Hindlimb muscle (tissue), 1 donor: ENCODE measurements at regions not wholly inside any gene's neighbourhood (a gene's known extent, or its start where the extent isn't known, plus 50 kb on each side); places are given as distances from the start of the nearest gene placed in this dataset.
A peak's percentile ranks its signal among the peaks of the same experiment; 100 is the strongest.

ENCODE experiments used
- DNase-seq: peaks from one replicate; pipeline ENCODE4 v3.0.0-alpha.2; 2013

DNA sequence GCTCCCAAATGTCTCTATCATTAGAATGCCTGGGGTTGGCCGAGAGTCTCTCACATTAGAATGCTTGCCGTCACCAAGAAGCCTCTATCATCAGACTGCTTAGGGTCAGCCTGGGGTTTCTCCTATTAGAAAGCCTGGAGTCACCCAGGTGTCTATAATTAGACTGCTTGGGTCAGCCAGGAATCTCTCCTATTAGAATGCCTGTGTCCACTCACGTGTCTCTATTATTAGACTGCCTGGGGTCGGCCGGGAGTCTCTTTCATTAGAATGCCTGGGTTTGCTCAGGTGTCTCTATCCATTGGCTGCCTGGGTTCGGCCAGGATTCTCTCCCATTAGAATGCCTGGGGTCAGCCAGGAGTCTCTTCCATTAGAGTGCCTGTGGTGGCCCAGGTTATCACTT lies 1453.1 kb downstream of the UQCRFS1 start:
- DNase-seq: no peak

DNA sequence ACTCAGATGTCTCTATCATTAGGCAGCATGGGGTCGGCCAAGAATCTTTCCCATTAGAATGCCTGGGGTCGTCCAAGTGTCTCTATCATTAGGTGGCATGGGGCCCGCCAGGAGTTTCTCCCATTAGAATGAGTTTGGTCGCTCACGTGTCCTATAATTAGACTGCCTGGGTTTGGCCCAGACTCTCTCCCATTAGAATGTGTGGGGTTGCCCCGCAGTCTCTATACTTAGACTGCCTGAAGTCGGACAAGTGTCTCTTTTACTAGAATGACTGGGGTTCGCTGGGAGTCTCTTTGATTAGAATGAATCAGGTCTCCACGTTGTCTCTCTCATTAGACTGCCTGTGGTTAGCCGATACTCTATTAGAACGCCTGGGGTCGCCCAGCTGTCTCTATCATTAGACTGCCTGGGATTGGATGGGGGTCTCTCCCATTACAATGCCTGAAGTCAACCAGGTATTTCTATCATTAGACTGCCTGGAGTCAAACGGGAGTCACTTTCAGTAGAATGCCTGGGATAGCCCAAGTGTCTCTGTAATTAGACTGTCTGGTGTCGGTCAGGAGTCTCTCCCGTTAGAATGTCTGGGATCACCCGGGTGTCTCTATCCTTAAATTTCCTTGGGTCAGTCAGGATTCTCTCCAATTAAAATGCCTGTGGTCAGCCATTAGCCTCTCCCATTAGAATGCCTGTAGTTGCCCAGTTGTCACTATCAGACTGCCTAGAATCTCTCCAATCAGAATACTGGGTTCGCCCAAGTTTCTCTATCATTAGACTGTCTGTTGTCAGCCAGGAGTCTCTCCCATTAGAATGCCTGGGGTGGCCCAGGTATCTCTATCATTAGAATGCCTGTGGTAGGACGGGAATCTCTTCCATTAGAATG lies 1454.1 kb downstream of the UQCRFS1 start:
- no peak for DNase-seq

DNA sequence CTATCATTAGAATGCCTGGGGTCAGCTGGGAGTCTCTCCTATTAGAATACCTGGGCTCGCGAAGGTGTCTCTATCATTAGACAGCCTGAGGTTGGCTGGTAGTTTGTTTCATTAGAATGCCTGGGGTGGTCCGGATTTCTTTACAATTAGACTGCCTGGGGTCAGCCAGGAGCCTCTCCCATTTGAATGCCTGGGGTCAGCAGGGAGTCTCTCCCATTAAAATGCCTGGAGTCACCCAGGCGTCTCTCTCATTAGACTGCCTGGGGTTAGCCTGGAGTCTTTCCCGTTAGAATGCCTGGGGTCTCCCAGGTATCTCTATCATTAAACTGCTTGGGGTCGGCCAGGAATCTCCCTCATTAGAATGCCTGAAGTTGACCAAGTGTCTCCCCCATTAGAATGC lies 1458.3 kb downstream of the UQCRFS1 start:
- no peak for DNase-seq

DNA sequence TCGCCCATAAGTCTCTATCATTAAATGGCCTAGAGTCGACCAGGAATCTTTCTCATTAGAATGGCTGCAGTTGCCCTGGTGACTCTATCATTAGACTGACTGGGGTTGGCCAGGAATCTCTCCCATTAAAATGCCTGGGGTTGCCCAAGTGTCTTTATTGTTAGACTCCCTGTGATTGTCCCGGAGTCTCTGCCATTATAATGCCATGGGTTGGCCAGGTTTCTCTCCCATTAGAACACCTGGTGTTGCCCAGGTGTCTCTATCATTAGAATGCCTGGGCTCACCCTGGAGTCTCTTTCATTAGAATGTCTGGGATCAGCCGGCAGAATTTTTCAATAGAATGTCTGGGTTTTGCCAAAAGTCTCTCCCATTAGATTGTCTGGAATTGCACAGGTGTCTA lies 1459.3 kb downstream of the UQCRFS1 start:
- no peak for DNase-seq

DNA sequence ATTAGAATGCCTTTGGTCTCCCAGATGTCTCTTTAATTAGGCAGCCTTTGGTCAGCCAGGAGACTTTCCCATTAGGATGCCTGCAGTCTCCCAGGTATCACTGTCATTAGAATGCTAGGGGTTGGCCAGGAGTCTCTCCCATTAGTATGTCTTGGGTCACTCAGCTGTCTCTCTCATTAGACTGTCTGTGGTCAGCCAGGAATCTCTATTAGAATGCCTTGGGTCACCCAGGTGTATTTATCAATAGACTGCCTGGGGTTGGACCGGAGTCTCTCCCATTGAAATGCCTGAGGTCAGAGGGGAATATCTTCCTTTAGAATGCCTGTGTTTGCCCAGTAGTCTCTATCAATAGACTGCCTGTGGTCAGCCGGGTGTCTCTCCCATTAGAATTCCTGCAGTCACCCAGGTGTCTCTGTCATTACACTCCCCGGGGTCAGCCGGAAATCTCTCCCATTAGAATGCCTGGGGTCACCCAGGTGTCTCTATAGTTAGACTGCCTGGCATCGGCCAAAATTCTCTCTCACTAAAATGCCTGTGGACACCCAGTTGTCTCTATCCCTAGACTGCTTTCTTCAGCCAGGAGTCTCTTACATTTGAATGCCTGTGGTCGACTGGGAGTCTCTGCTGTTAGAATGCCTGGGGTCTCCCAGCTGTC lies 1460.3 kb downstream of the UQCRFS1 start:
- DNase-seq: no peak

DNA sequence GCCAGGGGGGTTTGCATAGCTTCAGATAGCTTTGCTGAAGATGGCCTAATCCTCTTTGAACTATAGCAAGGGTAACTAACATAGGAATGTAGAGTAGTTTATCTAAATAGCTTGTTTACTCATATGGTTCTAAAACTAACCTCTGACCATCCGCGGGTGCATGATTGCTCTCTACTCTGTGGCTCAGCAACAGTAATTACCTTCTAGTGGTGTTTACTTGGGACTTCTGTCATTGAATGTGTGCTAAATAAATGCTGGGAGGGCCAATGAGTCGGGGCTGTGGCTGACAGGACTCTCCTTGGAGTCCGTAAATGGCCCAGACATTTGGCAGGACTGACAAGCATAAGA lies 1461.9 kb downstream of the UQCRFS1 start:
- no peak for DNase-seq

DNA sequence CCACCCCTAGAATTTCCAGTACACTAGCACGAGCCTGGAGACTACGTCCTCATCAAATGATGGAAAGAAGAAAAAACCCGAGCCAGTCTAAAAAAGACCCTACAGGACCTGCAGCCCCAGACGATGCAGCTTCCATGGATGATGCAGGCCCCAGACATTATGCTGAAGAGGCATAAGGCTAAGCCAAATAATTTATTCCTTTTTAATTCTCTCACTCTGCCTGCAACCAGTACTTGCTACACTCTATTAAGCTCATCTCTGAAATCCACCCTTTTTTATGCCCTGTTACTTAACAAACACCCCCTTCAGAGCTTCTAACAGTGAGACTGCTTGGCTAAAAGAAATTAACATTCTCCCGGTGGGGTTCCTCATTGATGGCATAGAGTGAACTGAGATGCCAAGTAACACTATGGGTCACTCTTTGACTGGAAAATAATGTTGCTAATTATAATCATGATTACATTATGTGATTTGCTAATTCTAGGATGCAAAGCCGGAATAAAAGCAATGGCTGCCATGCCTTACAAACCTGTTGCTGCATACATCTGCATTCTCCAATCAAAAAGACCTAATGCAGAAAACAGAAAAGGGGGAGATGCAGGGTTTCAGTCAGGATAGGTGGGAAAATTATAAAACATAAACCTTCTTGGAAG lies 1462.4 kb downstream of the UQCRFS1 start:
- DNase-seq: no peak

DNA sequence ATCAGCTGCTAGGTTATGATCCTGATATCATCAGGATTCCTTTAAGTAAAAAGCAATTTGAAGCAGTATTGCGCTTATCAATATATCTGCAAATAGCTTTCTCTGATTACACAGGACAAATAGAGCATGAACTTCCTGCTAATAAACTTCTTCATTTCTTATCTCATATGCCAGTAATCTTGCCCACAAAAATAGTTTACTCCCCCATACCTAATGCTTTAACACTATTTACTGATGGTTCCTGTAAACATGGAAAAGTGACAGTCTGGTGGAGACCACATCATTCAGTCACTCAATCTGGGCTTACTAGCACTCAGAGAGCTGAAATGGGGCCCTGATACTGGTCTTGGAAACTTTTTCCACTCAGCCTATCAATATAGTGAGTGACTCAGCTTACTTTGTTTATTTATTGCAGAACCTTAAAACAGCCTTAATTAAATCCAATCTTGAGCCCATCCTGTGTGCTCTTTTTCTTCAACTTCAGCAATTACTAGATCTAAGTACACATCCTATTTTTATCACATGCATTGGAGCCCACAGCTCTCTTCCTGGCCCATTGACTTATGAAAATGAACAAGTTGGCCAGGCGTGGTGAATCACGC lies 1464.3 kb downstream of the UQCRFS1 start:
- no peak for DNase-seq

DNA sequence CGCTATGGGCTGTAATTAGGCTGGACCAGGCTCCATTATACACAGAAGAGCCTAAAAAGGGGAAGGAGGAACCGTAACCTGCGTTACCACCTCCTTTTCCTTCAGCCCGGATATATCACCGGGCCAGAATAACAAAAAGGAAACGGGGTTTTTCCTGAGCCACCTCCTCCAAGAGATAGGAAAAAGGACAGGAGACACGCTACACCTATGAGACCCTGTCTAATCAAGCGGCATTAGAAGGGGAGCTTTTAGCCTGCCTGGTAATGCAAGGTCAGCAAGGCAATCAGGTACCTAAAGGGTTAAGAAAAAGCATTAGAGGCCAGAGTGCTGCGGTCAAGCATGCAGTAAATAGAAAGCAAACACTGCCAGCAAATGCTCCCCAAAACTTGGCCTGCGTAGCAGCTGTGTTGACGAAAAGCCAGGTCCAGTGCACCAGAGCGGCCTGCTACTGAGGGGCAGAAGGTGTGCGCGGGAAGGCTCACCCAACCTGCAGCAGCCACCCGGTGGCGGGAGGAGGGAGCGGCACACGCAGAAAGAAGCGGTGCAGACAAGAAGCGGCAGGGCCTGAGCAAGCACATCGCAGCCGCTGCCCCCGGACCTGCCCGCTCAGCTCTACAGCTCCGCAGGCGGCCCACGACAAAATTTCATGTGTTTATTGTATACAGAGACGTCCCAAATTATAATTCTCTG lies 1466.1 kb downstream of the UQCRFS1 start:
- DNase-seq: peak; percentile 1

DNA sequence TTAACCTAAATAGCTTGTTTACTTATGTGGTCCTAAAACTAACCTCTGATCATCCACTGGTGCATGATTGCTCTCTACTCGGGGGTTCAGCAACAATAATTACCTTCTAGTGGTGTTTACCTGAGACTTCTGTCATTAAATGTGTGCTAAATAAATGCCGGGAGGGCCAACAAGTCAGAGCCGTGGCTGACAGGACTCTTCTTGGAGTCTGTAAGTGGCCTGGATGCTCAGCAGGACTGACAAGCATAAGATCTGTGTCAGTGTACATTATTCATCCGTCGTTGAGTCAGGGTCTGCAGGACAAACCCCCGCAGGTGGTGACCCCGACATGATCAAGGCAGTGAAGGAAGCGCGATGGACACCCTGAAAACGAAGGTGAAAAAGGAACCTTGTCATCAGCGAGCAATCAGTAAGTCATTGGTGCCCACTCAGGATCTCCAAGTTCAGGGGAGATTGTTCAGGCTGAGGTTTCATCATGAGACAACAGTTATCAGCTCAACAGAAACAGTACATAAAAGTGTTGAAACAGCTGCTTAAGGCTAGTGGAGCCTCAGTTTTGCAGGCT lies 1466.9 kb downstream of the UQCRFS1 start:
- no peak for DNase-seq

DNA sequence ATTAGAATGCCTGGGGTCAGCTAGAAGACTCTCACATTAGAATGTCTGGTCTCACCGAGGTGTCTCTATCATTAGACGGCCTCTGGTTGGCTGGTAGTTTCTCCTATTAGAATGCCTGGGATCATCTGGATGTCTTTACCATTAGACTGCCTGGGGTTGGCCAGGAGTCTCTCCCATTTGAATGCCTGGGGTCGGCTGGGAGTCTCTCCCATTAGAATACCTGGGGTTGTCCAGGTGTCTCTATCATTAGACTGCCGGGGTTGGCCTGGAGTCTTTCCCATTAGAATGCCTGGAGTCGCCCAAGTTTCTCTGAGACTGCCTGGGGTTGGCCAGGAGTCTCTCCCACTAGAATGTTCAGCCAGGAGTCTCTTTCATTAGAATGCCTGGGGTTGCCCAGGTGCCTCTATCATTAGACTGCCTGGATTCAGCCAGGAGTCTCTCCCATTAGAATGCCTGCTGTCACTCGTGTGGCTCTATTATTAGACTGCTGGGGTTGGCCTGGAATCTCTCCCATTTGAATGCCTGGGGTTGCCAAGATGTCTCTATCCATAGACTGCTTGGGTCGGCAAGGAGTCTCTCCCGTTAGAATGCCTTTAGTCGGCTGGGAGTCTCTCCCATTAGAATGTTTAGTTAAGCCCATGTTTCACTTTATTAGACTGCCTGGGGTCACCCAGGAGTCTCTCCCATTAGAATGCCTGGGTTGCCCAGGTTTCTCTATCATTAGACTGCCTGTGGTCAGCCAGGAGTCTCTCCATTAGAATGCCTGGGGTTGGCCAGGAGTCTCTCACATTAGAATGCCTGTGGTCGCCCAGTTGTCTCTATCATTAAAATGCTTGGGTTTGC lies 1467.8 kb downstream of the UQCRFS1 start:
- no peak for DNase-seq

DNA sequence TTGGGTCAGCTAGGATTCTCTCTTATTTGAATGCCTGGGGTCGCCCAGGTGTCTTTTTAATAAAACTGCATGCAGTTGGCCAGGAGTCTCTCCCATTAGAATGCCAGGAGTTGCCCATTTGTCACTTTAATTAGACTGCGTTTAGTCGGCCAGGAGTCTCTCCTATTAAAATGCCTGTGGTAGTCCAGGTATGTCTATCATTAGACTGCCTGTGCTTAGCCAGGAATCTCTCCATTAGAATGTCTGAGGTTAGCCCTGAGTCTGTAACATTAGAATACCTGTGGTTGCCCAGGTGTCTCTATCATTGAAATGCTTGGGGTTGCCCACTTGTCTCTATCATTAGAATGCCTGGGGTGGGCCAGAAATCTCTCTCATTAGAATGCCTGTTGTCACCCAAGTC lies 1470.9 kb downstream of the UQCRFS1 start:
- no peak for DNase-seq

DNA sequence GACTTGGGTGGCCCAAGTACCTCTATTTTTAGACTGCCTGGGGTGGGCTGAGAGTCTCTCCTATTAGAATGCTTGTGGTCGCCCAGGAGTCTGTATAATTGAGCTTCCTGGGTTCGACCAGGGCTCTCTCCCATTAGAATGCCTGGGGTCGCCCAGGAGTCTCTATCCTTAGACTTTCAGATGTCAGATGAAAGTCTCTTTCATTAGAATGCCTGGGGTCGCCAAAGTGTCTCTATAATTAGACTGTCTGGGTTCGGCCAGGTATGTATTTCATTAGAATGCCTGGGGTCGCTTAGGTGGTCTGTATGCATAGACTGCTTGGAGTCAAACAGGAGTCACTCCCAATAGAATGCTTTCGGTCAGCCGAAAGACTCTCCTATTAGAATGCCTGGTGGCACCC lies 1471.7 kb downstream of the UQCRFS1 start:
- no peak for DNase-seq

DNA sequence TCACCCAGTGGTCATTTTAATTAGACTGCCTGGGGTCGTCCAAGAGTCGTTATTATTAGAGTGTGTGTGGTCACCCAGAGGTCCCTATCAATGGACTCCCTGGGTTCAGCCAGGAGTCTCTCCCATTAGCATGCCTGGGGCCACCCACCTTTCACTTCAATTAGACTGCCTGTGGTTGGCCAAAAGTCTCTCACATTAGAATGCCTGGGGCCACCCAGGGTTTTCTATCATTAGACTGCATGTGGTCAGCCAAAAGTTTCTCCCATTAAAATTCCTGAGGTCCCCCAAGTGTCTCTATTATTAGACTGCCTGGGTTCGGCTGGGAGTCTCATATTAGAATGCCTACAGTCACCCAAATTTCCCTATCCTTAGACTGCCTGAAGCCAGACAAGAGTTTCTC lies 1472.6 kb downstream of the UQCRFS1 start:
- DNase-seq: no peak

DNA sequence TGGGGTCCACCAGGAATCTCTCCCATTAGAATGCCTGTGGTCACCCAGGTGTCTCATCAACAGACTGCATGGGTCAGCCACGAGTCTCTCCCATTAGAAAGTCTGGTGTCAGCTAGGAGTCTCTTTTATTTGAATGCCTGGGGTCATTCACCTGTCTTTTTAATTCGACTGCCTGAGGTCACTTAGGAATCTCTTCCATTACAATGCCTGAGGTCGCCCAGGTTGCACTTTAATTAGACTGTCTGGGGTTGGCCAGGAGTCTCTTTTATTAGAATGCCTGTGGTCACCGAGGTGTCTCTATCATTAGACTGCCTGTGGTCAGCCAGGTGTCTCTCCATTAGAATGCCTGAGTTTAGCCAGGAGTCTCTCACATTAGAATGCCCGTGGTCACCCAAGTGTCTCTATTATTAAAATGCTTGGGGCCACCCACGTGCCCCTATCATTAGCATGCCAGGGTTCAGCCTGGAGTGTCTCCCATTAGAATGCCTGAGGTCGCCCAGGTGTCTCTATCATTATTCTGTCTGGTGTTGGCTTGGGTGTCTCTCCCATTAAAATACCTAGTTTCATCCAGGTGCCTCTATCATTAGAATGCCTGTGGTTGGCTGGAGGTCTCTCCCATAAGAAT lies 1474.3 kb downstream of the UQCRFS1 start:
- DNase-seq: no peak

DNA sequence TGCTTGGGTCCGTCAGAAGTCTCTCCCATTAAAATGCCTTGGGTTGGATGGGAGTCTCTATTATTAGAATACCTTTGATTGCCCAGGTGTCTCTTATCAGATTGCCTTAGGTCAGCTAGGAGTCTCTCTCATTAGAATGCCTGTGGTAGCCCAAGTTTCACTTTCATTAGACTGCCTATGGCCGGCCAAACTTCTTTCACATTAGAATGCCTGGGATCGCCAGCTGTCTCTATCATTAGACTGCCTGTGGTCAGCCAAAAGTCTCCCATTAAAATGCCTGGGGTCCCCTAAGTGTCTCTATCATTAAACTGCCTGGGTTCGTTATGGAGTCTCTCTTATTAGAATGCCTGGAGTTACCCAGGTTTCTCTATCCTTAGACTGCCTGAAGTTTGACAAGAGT lies 1476.7 kb downstream of the UQCRFS1 start:
- no peak for DNase-seq

DNA sequence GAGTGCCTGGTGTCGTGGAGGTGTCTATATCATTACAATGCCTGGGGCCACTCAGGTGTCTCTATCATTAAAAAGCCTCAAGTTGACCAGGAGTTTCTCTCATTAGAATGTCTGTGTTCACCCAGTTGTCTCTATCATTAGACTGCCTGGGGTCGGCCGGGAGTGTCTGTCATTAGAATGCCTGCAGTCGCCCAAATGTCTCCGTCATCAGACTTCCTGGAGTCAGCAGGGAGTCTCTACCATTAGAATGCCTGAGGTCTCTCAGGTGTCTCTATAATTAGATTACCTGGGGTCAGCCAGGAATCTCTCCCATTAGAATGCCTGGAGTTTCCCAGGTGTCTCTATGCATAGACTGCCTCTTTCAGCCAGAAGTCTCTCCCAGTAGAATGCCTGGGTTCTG lies 1477.6 kb downstream of the UQCRFS1 start:
- no peak for DNase-seq

DNA sequence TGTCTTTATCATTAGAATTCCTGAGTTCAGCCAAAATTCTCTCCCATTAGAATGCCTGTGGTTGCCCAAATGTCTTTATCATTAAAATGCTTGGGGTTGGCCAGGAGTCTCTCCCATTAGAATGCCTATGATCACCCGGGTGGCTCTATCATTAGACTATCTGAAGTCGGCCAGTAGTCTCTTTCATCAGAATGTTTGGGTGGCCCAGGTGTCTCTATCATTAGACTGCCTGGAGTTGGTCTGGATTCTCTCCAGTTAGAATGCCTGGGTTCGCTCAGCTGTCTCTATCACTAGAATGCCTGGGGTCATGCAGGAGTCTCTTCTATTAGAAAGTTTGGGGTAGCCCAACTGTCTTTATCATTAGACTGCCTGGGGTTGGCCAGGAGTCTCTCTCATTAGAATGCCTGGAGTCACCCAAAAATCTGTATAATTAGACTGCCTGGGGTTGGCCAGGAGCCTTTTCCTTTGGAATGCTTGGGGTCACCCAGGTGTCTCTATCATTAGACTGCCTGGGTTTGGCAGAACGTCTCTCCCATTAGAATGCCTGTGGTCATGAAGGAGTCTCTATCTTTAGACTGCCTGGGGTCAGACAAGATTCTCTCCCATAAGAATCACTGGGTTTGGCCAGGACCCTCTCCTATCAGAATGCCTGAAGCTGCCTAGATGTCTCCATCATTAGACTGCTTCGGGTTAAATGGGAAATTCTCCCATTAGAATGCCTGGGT lies 1478.3 kb downstream of the UQCRFS1 start:
- DNase-seq: no peak

DNA sequence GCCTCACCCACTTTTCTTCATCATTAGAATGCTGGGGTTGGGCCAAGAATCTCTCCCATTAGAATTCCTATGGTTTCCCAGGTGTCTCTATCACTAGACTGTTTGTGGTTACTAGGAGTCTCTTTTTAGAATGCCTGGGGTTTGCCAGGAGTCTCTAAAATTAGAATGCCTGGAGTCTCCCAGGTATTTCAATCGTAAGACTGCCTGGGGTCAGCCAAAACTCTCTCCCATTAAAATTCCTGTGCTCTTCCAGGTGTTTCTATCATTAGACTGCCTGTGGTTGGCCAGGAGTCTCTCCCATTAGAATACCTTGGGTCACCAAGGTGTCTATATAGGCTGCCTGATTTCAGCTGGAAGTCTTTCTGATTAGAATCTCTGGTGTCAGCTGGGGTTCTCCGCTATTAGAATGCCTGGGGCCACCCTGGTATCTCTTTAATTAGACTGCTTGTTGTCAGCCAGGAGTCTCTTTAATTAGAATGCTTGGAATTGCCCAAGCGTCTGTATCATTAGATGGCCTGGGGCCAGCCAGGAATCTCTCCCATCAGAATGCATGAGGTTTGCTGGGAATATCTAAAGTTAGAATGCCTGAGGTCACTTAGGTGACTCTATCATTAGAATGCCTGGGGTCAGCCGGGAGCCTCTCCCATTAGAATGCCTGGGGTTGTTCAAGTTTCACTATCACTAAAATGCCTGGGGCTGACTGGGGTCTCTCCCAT lies 1479.2 kb downstream of the UQCRFS1 start:
- no peak for DNase-seq

DNA sequence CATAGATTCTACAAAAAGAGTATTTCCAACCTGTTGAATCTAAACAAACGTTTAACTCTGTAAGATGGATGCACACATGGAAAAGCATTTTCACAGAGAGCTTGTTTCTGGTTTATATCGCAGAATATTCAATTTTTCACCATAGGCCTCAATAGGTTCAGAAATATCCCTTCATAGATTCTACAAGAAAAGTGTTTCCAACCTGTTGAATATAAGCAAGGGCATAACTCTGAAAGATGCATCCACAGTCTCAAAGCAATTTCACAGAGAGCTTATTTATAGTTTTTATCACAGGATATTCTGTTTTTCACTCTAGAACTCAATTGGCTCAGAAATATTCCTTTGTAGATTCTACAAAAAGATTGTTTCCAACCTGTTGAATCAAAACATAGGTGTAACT lies 1483.6 kb downstream of the UQCRFS1 start:
- DNase-seq: no peak
